Neural progenitor cell (in vitro differentiated cells): ENCODE measurements at regions not wholly inside any gene's neighbourhood (a gene's known extent, or its start where the extent isn't known, plus 50 kb on each side); places are given as distances from the start of the nearest gene placed in this dataset.

Experiments used
- EZH2 ChIP-seq: fragments of 200-600 bp; sonication (generic); IDR thresholded peaks from 2 replicates; pipeline ENCODE4 v1.6.1; 2017; ENCODE audit warnings: antibody characterized with exemption, mild to moderate bottlenecking, moderate library complexity
- EZH2phosphoT487 ChIP-seq: fragments of 200-600 bp; sonication (generic); IDR thresholded peaks from 2 replicates; pipeline ENCODE4 v1.6.1; 2017; ENCODE audit warnings: antibody characterized with exemption
- TF ChIP-seq, protein P1 (sequence below): fragments of 200-600 bp; sonication (generic); IDR thresholded peaks from 2 replicates; pipeline ENCODE4 v1.5.1; 2017; ENCODE audit warnings: antibody characterized with exemption, mild to moderate bottlenecking

DNA sequence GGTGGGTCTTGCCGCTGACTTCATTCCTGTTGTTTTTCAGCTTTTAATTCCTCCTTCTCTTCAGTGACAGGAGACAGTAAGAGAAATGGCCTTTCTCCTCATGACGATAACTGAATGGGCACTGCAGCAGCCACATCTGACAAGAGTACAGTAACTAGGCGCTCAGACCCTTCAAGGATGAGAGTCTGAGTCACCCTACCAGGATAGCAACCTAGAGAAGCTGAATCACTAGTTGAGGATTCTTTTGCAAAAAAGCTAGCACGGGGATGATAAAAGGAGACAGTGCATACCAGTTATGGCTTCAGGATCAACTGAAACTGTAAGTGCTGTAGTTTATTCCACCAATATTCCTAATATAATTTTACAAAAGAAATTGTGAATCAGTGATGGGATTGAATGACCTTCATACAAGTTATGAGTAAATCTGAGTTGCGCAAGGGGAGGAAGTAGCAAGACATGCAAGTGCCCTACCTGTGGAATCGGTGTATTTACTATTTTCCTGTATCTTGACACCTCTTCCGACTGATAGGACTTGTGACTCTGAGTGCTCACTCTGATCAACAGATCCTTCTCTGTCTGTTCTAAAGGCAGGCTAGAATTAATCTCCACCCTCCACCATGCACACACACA is 161.8 kb upstream of the GRIK2 start:
- TF ChIP-seq, protein P1, sequence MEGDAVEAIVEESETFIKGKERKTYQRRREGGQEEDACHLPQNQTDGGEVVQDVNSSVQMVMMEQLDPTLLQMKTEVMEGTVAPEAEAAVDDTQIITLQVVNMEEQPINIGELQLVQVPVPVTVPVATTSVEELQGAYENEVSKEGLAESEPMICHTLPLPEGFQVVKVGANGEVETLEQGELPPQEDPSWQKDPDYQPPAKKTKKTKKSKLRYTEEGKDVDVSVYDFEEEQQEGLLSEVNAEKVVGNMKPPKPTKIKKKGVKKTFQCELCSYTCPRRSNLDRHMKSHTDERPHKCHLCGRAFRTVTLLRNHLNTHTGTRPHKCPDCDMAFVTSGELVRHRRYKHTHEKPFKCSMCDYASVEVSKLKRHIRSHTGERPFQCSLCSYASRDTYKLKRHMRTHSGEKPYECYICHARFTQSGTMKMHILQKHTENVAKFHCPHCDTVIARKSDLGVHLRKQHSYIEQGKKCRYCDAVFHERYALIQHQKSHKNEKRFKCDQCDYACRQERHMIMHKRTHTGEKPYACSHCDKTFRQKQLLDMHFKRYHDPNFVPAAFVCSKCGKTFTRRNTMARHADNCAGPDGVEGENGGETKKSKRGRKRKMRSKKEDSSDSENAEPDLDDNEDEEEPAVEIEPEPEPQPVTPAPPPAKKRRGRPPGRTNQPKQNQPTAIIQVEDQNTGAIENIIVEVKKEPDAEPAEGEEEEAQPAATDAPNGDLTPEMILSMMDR, result no peak
- no peak for TF ChIP-seq EZH2
- no peak for TF ChIP-seq EZH2phosphoT487
